ENCODE measurements at regions not wholly inside any gene's neighbourhood (a gene's known extent, or its start where the extent isn't known, plus 50 kb on each side); places are given as distances from the start of the nearest gene placed in this dataset.

DNA sequence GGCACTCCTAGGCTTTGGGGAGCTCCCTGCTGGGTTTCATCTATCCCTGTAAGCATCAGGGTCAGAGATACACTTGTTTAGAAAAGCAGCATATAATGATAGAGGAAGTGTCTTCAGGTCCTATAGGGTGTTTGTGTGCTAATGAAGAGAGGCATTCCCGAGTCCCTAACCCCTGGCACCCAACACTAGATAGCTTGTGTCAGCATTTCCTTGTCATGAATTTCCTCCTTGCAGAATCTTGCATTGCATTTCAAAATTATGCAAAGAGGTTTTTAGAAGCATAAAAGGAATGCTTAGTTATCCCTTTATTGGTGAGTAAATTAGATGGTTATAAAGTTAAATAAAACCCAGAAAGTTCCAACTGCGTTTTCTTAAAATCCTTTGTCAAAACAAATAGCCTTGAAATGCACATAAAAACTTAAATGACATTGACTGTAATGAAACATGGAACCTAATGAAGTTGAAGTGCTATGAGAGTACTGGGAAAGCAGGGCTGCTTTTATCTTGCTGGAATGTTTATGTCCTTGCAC lies 63.7 kb upstream of the LHCGR start:
- no peak for DNase-seq (ENCODE audit: low spot score)
- H3K27me3 Mint-ChIP-seq (ENCODE audit: unreplicated experiment), result no peaks in the 10 kb centered on the region
- H3K27ac Mint-ChIP-seq (ENCODE audit: unreplicated experiment), result no peak overlapping the region

DNA sequence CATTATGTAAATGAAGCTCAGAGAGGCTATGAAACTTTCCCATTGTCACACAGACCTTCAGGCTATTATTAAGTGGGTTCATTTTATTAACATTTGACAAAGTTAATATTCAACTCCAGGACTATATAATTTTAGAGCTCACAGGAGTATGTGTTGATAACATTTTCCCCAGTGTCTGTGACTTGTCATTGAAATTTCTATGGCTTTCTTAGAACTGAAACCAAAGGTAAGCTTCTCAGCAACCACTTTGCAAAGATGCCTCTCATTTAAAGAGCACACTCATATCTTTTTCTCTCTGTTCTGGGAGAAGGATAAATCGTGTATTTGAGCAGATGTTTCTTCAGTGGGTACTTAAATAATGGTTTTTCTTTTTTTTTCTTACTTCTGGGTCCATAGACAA lies 61.8 kb upstream of the LHCGR start:
- peaks cover 4% of the 10 kb centered on the region for H3K9me3 Mint-ChIP-seq (ENCODE audit: unreplicated experiment)
- no peak overlapping the region for H3K27ac Mint-ChIP-seq (ENCODE audit: unreplicated experiment)
- DNase-seq (ENCODE audit: low spot score), result no peak
- H3K4me1 Mint-ChIP-seq (ENCODE audit: unreplicated experiment), result peaks cover 17% of the 10 kb centered on the region
- no peak for TF ChIP-seq CTCF (IDR thresholded peaks at IDR 0.05; ENCODE audit: unreplicated experiment)
- H3K4me3 Mint-ChIP-seq (ENCODE audit: unreplicated experiment), result no peak overlapping the region
- peaks cover 5% of the 10 kb centered on the region for H3K36me3 Mint-ChIP-seq (ENCODE audit: low read depth, unreplicated experiment)
- H3K27me3 Mint-ChIP-seq (ENCODE audit: unreplicated experiment), result no peaks in the 10 kb centered on the region

More for the DNA sequence above, 63.7 kb upstream of the LHCGR start:
- Mint-ChIP-seq H3K4me3 (ENCODE audit: unreplicated experiment) (no peak overlapping the region), H3K9me3 (ENCODE audit: unreplicated experiment) (peaks cover 4% of the 10 kb centered on the region), H3K4me1 (ENCODE audit: unreplicated experiment) (peaks cover 25% of the 10 kb centered on the region), H3K36me3 (ENCODE audit: low read depth, unreplicated experiment) (no peaks in the 10 kb centered on the region)
- no peak for TF ChIP-seq CTCF (IDR thresholded peaks at IDR 0.05; ENCODE audit: unreplicated experiment)

DNA sequence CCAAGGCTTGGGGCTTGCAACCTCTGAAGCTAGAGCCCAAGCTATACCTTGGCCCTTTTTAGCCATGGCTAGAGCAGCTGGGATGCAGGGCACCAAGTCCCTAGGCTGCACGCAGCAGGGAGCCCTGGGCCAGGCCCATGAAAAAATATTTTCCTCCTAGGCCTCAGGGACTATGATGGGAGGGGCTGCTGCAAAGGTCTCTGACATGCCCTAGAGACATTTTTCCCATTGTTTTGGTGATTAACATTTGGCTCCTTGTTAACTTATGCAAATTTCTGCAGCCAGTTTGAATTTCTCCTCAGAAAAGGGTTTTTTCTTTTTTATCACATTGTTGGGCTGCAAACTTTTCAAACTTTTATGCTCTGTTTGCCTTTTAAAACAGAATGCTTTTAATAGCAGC lies 56.9 kb upstream of the LHCGR start:
- Mint-ChIP-seq H3K9me3 (ENCODE audit: unreplicated experiment) (peaks cover 4% of the 10 kb centered on the region), H3K36me3 (ENCODE audit: low read depth, unreplicated experiment) (peaks cover 5% of the 10 kb centered on the region), H3K4me3 (ENCODE audit: unreplicated experiment) (no peak overlapping the region), H3K27ac (ENCODE audit: unreplicated experiment) (no peak overlapping the region), H3K27me3 (ENCODE audit: unreplicated experiment) (no peaks in the 10 kb centered on the region), H3K4me1 (ENCODE audit: unreplicated experiment) (peaks cover 13% of the 10 kb centered on the region)
- DNase-seq (ENCODE audit: low spot score), result no peak
- TF ChIP-seq CTCF (IDR thresholded peaks at IDR 0.05; ENCODE audit: unreplicated experiment), result no peak

- TF ChIP-seq CTCF (IDR thresholded peaks at IDR 0.05; ENCODE audit: unreplicated experiment), result no peak
- Mint-ChIP-seq H3K4me3 (ENCODE audit: unreplicated experiment) (no peak overlapping the region), H3K27me3 (ENCODE audit: unreplicated experiment) (no peaks in the 10 kb centered on the region), H3K4me1 (ENCODE audit: unreplicated experiment) (no peaks in the 10 kb centered on the region), H3K36me3 (ENCODE audit: low read depth, unreplicated experiment) (peaks cover 5% of the 10 kb centered on the region), H3K27ac (ENCODE audit: unreplicated experiment) (no peak overlapping the region), H3K9me3 (ENCODE audit: unreplicated experiment) (no peaks in the 10 kb centered on the region)
- no peak for DNase-seq (ENCODE audit: low spot score)
Observed at GRCh38 chr2:48808311-48808710, 52.8 kb upstream of the LHCGR start.

Measured in endothelial cell (in vitro differentiated cells).